Skeletal muscle tissue (tissue), 3 donors: ENCODE measurements at regions not wholly inside any gene's neighbourhood (a gene's known extent, or its start where the extent isn't known, plus 50 kb on each side); places are given as distances from the start of the nearest gene placed in this dataset.

Source experiments
- H3K27ac ChIP-seq: one replicate; pipeline ENCODE4 v1.7.0; 2013; ENCODE audit warnings: mild to moderate bottlenecking, low read depth, low read length, inconsistent platforms
- H3K27me3 ChIP-seq, 3 donors: one replicate each; pipeline ENCODE4 v1.7.0; 2013; ENCODE audit warnings: low read length in 3 of 3; ENCODE audit not compliant: control insufficient read depth in 3 of 3, insufficient read depth in 3 of 3
- H3K36me3 ChIP-seq, 3 donors: one replicate each; pipeline ENCODE4 v1.7.0; 2013; ENCODE audit warnings: low read length in 3 of 3; ENCODE audit not compliant: control insufficient read depth in 3 of 3, insufficient read depth in 3 of 3
- H3K4me1 ChIP-seq, 3 donors: one replicate each; pipeline ENCODE4 v1.7.0; 2013; ENCODE audit warnings: low read length in 3 of 3, mild to moderate bottlenecking in 3 of 3; ENCODE audit not compliant: control insufficient read depth in 3 of 3, insufficient read depth in 3 of 3
- H3K4me3 ChIP-seq, 3 donors: one replicate each; pipeline ENCODE4 v1.7.0; 2013; ENCODE audit warnings: low read length in 3 of 3
- H3K9ac ChIP-seq, 3 donors: one replicate each; pipeline ENCODE4 v1.7.0; 2013; ENCODE audit warnings: low read length in 3 of 3, mild to moderate bottlenecking in 3 of 3, moderate library complexity in 2 of 3, low read depth in 1 of 3
- H3K9me3 ChIP-seq, 3 donors: one replicate each; pipeline ENCODE4 v1.7.0; 2013; ENCODE audit warnings: low read length in 3 of 3; ENCODE audit not compliant: control insufficient read depth in 3 of 3
- donor health status: Osteomylitis.

DNA sequence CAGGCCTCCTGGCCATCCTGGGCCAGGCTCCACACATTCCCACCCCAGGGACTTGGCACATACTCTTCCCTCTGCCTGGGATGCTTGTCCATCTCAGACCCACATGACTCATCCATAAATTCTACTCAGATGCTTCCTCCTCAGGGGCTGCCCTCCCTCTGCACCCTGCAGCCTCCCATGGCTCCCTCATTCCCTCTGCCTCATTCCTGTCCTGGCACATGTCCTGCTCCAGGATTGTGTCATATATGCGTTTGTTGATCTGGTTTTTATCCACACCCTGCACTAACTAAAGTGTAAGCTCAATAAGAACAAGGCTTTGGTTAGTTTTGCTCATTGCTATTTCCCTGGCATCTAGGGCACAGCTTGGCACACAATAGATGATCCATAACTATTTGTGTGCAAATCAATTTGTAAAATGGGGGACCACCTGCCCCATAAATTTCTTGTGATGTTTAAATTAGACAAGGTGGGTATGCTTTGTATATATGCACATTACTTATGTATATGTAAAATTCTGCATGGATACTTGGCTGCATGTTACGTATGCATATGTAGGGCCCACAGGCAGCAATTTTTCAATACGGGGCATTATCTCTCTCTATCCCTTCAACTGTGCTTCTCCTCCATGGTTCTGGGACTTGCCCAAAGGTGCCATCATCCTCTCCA is 191.4 kb downstream of the PTPRU start:
- Histone ChIP-seq H3K27ac (no peak overlapping the region), H3K27me3 (peaks cover 0 to 3% (median 0%) of the 10 kb centered on the region in 3 donors), H3K4me1 (no peaks in the 10 kb centered on the region), H3K9me3 (peaks cover 0 to 4% (median 0%) of the 10 kb centered on the region in 3 donors), H3K9ac (no peak overlapping the region), H3K4me3 (no peak overlapping the region), H3K36me3 (no peaks in the 10 kb centered on the region)

DNA sequence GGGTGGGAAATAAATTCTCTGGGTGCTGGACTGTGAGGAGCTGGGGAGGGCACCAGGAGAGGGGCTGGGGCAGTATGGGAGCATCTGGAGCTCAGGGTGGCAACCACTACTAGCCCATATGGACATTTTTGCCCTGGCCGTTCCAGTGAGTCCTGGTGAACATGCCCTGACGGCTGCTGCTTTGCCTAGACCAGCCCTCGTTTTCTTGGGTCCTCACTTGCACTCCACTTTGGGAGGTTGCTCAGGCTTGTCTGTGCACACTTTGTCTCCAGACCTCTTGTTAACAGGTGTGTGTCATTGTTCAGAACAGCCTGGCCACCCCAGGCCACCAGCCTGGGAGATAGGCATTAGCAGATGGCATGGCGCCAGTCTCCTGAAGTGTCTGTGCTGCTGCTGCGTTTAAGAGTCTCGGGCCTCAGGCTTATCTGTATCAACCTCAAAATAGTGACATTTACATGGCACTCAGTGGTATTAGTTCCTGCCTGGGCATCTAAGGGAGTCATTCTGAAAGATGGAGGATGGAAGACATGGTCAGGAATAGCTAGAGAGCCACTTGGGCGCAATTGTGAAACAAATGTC is 190.5 kb downstream of the PTPRU start:
- no peak overlapping the region for H3K4me3 ChIP-seq
- H3K27ac ChIP-seq, result no peak overlapping the region
- no peak overlapping the region for H3K9ac ChIP-seq
- peaks cover 0 to 4% (median 0%) of the 10 kb centered on the region in 3 donors for H3K9me3 ChIP-seq
- no peaks in the 10 kb centered on the region for H3K36me3 ChIP-seq
- no peaks in the 10 kb centered on the region for H3K4me1 ChIP-seq
- no peaks in the 10 kb centered on the region for H3K27me3 ChIP-seq

- no peaks in the 10 kb centered on the region for H3K27me3 ChIP-seq
- no peak overlapping the region for H3K27ac ChIP-seq
- H3K4me1 ChIP-seq, result no peaks in the 10 kb centered on the region
- no peaks in the 10 kb centered on the region for H3K9me3 ChIP-seq
- no peak overlapping the region for H3K9ac ChIP-seq
- H3K36me3 ChIP-seq, result no peaks in the 10 kb centered on the region
- H3K4me3 ChIP-seq, result no peak overlapping the region
These were observed 189.3 kb downstream of the PTPRU start for GRCh38 chr1:29425631-29426030.

DNA sequence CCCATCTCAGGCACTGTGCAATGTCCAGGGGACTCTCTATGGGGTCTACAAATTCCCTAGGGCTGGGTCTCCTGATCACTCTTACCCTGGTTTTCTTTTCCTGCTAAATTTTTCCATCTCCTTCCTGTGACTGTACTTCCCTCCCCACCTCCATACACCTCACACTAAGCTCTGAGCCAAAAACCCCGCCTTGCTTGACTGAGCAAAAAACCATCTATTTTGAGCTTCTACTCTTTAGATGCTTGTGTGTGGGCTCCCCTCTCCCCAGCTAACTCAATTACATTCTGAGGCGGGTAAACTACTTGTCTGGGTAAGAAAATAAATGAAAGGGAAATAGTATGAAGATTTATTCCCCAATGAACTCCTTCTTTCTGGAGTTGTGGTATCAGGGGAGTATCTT is 187.9 kb downstream of the PTPRU start:
- H3K36me3 ChIP-seq, result no peaks in the 10 kb centered on the region
- H3K9ac ChIP-seq, result no peak overlapping the region
- no peaks in the 10 kb centered on the region for H3K4me1 ChIP-seq
- no peak overlapping the region for H3K4me3 ChIP-seq
- H3K27ac ChIP-seq, result no peak overlapping the region
- no peaks in the 10 kb centered on the region for H3K9me3 ChIP-seq
- no peaks in the 10 kb centered on the region for H3K27me3 ChIP-seq

DNA sequence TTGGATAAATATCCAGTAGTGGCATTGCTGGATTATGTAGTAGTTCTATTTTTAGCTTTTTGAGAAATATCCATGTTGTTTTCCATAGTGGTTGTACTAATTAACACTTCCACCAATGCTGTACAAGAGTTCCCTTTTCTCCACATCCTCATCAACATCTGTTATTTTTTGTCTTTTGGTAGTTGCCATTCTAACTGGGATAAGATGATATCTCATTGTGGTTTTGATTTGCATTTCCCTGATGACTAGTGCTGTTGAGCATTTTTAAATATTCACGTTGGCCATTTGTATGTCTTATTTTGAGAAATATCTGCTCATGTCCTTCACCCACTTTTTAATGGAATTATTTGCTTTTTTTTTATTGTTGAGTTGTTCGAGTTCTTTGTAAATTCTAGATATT is 183.9 kb downstream of the PTPRU start:
- no peak overlapping the region for H3K4me3 ChIP-seq
- H3K36me3 ChIP-seq, result no peaks in the 10 kb centered on the region
- peaks cover 3 to 8% (median 5%) of the 10 kb centered on the region in 3 donors for H3K27me3 ChIP-seq
- H3K9me3 ChIP-seq, result no peaks in the 10 kb centered on the region
- H3K4me1 ChIP-seq, result peaks cover 0 to 5% (median 4%) of the 10 kb centered on the region in 3 donors
- no peak overlapping the region for H3K27ac ChIP-seq
- no peak overlapping the region for H3K9ac ChIP-seq

GRCh38 chr1:29417971-29418370 is 181.6 kb downstream of the PTPRU start:
- no peak overlapping the region for H3K4me3 ChIP-seq
- H3K27ac ChIP-seq, result no peak overlapping the region
- H3K4me1 ChIP-seq, result peaks cover 0 to 5% (median 4%) of the 10 kb centered on the region in 3 donors
- H3K9ac ChIP-seq, result no peak overlapping the region
- peaks cover 5 to 18% (median 16%) of the 10 kb centered on the region in 3 donors for H3K27me3 ChIP-seq
- H3K9me3 ChIP-seq, result no peaks in the 10 kb centered on the region
- no peaks in the 10 kb centered on the region for H3K36me3 ChIP-seq

GRCh38 chr1:29417147-29417858 is 181.0 kb downstream of the PTPRU start:
- Histone ChIP-seq H3K9me3 (no peaks in the 10 kb centered on the region), H3K27ac (peak overlapping the region; percentile 65), H3K9ac (no peak overlapping the region), H3K4me1 (peaks cover 0 to 5% (median 4%) of the 10 kb centered on the region in 3 donors), H3K4me3 (no peak overlapping the region), H3K36me3 (no peaks in the 10 kb centered on the region), H3K27me3 (peaks cover 5 to 23% (median 22%) of the 10 kb centered on the region in 3 donors)

DNA sequence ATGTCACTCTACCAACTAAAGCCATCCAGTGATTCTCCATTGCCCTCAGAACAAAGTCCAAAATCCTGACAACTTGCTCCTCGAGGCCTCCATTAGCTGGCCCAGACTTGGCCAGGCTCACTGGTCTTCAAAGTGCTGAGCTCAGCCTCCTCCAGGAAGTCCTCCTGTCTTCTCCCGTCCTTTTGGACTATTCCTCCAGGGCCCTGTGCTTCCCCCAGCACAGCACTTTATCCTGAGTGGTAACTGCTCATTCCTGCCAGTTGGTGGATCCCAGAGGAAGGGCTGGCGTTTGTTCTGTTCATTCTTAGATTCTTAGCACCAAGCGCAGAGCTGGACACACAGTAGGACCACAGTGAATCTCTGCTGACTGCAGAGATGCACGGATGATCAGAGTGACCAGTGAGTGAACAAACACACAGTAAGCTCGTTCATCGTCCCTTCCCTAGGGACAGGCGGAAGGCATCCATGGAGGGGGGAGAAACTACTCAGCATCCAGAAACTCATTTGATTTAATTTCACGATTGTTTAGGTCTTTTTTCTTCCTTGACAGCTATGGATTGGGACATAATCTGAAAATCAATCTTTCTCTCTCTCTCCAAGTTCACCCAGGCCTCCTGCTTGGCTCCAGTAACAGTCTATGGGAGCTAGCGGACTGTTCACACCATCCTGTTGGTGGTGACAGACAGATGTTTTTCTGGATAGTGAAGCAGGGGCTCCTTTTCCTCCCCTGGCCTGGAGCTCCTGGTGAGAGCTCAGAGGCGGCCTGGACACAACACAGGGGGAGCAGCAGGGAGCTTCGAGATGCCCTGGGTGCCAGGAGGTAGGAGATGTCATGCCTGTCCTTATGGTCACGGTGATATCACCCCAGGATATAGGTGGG is 180.2 kb downstream of the PTPRU start:
- Histone ChIP-seq H3K4me3 (no peak overlapping the region), H3K27ac (peak overlapping the region; percentile 65), H3K27me3 (peaks cover 5 to 25% (median 24%) of the 10 kb centered on the region in 3 donors), H3K9me3 (no peaks in the 10 kb centered on the region), H3K36me3 (no peaks in the 10 kb centered on the region), H3K4me1 (peaks cover 0 to 5% (median 4%) of the 10 kb centered on the region in 3 donors), H3K9ac (no peak overlapping the region)

DNA sequence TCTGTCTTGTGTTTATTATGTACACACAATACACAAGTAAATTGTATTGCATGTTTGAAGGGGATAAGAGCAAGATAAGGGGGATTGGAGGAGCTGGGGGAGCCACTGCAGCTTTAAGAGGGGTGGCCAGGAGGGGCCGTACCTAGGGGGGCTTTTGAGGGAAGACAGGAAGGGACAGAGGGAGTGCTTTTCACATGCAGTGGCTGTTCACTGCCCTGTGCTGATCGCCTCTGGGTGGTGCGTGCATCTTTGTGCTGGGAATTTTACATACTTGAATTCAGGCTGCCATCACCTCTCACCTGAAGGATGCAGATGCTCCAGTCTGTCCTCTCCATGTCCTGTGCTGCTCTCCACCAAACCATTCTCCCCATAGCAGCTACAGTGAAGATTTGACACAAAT is 179.5 kb downstream of the PTPRU start:
- Histone ChIP-seq H3K27me3 (peaks cover 5 to 25% (median 24%) of the 10 kb centered on the region in 3 donors), H3K9ac (no peak overlapping the region), H3K4me3 (no peak overlapping the region), H3K36me3 (no peaks in the 10 kb centered on the region), H3K4me1 (peaks cover 0 to 5% (median 4%) of the 10 kb centered on the region in 3 donors), H3K27ac (no peak overlapping the region), H3K9me3 (no peaks in the 10 kb centered on the region)
